SK-N-SH (cell line): ENCODE measurements at regions not wholly inside any gene's neighbourhood (a gene's known extent, or its start where the extent isn't known, plus 50 kb on each side); places are given as distances from the start of the nearest gene placed in this dataset.
"Not testable (repeated sequence)": the region's sequence is repeated elsewhere in the genome, so short reads cannot be mapped to it uniquely, and the experiment has no call there.

ENCODE experiments used
- CTCF ChIP-seq: fragments of 200-600 bp; sonication (generic); IDR thresholded peaks from 2 replicates; pipeline ENCODE4 v1.6.1; 2017; ENCODE audit warnings: antibody characterized with exemption, mild to moderate bottlenecking, moderate library complexity
- EP300 ChIP-seq, 2 experiments: IDR thresholded peaks; 2 replicates each; pipeline versions ENCODE4 v1.4.0 to v1.6.1; 2012; ENCODE audit warnings: borderline replicate concordance in 1 of 2, low read depth in 1 of 2, low read length in 1 of 2
- FOXM1 ChIP-seq: IDR thresholded peaks from 2 replicates; pipeline ENCODE4 v1.4.0; 2012; ENCODE audit warnings: low read depth, mild to moderate bottlenecking
- IRF3 ChIP-seq: fragments of 150-350 bp; IDR thresholded peaks from 2 replicates; pipeline ENCODE4 v1.6.1; 2016; ENCODE audit warnings: mild to moderate bottlenecking, low read depth, low read length
- JUND ChIP-seq: IDR thresholded peaks from 2 replicates; pipeline ENCODE4 v1.4.0; 2012
- NFIC ChIP-seq: IDR thresholded peaks from 2 replicates; pipeline ENCODE4 v1.4.0; 2012; ENCODE audit warnings: borderline replicate concordance
- NRF1 ChIP-seq: IDR thresholded peaks from 2 replicates; pipeline ENCODE4 v1.6.1; 2012; ENCODE audit warnings: low read depth, mild to moderate bottlenecking, low read length
- POLR2AphosphoS5 ChIP-seq: IDR thresholded peaks from 2 replicates; pipeline ENCODE4 v1.6.1; 2012; ENCODE audit warnings: low read depth, low read length
- RAD21 ChIP-seq: IDR thresholded peaks from 2 replicates; pipeline ENCODE4 v1.6.1; 2012; ENCODE audit warnings: mild to moderate bottlenecking, low read length
- RFX5 ChIP-seq: IDR thresholded peaks from 2 replicates; pipeline ENCODE4 v1.6.1; 2012; ENCODE audit warnings: mild to moderate bottlenecking, improper control_type of control experiment, low read length
- RXRA ChIP-seq: IDR thresholded peaks from 2 replicates; pipeline ENCODE4 v1.4.0; 2012; ENCODE audit warnings: low read depth, mild to moderate bottlenecking, borderline replicate concordance
- SIN3A ChIP-seq: IDR thresholded peaks from 2 replicates; pipeline ENCODE4 v1.6.1; 2012; ENCODE audit warnings: low read depth, mild to moderate bottlenecking, low read length, moderate library complexity, borderline replicate concordance
- TCF12 ChIP-seq: IDR thresholded peaks from 2 replicates; pipeline ENCODE4 v1.4.0; 2012
- USF2 ChIP-seq: fragments of 150-350 bp; IDR thresholded peaks from 2 replicates; pipeline ENCODE4 v1.6.1; 2017; ENCODE audit warnings: antibody characterized with exemption, low read length, low read depth, borderline replicate concordance

- TF ChIP-seq NFIC; CTCF; POLR2AphosphoS5; EP300 (IDR thresholded peaks at IDR 0.05; ENCODE audit: borderline replicate concordance in 1 of 2, low read depth in 1 of 2, low read length in 1 of 2); USF2; NRF1; RFX5; RXRA; SIN3A; IRF3; RAD21; JUND; FOXM1; TCF12: not testable (repeated sequence)
Observed at GRCh38 chr11:46209624-46210023, 67.8 kb upstream of the CREB3L1 start.
